HG03432 (cell line): ENCODE measurements at regions not wholly inside any gene's neighbourhood (a gene's known extent, or its start where the extent isn't known, plus 50 kb on each side); places are given as distances from the start of the nearest gene placed in this dataset.

Experiments used
- ATAC-seq: cut with Tn5 transposase; IDR thresholded peaks from one replicate; pipeline ENCODE4 v1.9.1; 2021; ENCODE audit warnings: mild to moderate bottlenecking, moderate library complexity; ENCODE audit not compliant: unreplicated experiment

- no peak for ATAC-seq
These were observed 74.7 kb upstream of the IFNAR2 start for GRCh38 chr21:33155005-33155404.

- ATAC-seq: no peak
These were observed 74.3 kb upstream of the IFNAR2 start for GRCh38 chr21:33155422-33155821.

GRCh38 chr21:33157303-33157702 lies 72.4 kb upstream of the IFNAR2 start:
- no peak for ATAC-seq

- no peak for ATAC-seq
These were observed 71.1 kb upstream of the IFNAR2 start for GRCh38 chr21:33158654-33159053.

- ATAC-seq: no peak
These were observed 67.2 kb upstream of the IFNAR2 start for GRCh38 chr21:33162436-33162951.

- ATAC-seq: no peak
These were observed 60.9 kb upstream of the IFNAR2 start for GRCh38 chr21:33168886-33169285.

GRCh38 chr21:33169359-33169758 lies 60.4 kb upstream of the IFNAR2 start:
- peak; percentile 43 for ATAC-seq

- ATAC-seq: no peak
These were observed 58.0 kb upstream of the IFNAR2 start for GRCh38 chr21:33171616-33172169.

- ATAC-seq: no peak
These were observed 55.0 kb upstream of the IFNAR2 start for GRCh38 chr21:33174756-33175155.
